Activated CD4-positive, alpha-beta T cell treated with anti-CD3 and anti-CD28 coated beads, Interleukin-2, Interleukin-4, amounts not matched to agents 100 ng/mL and 50 ng/mL, durations not matched to agents 16 hours and 8 hours (primary cell): ENCODE measurements at regions not wholly inside any gene's neighbourhood (a gene's known extent, or its start where the extent isn't known, plus 50 kb on each side); places are given as distances from the start of the nearest gene placed in this dataset.

ENCODE experiments used
- DNase-seq: peaks from one replicate; pipeline ENCODE4 v3.0.0-alpha.2; 2020; ENCODE audit warnings: low spot score

DNA sequence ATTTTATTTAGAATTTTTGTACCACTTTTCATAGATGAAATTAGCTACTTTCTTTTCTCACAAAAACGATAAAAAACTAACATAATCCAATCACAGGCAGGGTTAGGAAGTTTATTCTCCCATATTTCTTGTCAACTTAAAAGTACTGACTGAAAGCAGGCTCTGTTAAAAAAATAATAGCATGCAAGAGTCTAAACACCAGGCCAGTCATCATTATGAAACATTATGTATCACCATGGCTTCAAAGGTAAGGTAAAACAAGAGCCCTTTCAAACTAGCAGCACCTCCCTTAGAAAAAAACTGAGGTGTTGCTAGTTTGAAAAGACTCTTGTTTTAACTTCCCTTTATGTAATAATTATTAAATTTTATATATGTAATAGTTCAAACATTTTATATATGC is 848.0 kb downstream of the RNF144A start:
- DNase-seq = no peak

DNA sequence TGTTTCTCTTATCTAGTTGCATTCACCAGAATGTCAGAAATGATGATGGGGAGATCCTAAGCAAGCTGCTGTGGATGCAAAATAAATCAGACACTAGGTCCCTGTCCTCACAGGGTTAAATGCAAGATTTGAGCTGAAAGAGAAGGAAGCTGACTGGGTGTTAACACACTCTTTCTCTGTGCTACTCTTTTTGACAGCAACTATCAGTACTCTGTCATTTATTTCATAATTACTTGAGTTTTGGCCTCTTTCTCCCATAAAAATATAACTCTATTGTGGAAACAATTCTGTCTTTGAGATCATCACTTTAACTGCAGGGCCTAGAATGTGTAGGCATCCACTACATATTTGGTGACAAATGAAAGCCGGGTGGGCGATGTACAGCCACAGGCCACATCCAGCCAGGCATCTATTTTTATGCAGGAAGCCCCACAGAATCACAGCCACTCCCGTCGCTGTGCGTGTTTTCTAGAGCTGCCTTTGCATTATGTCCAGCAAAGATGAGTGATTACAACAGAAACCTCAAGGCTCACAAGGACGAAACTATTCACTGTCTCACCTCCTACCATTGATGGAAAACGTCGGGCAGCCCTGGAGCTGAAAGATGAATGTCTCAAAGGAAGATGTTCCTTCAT is 849.0 kb downstream of the RNF144A start:
- DNase-seq = no peak

DNA sequence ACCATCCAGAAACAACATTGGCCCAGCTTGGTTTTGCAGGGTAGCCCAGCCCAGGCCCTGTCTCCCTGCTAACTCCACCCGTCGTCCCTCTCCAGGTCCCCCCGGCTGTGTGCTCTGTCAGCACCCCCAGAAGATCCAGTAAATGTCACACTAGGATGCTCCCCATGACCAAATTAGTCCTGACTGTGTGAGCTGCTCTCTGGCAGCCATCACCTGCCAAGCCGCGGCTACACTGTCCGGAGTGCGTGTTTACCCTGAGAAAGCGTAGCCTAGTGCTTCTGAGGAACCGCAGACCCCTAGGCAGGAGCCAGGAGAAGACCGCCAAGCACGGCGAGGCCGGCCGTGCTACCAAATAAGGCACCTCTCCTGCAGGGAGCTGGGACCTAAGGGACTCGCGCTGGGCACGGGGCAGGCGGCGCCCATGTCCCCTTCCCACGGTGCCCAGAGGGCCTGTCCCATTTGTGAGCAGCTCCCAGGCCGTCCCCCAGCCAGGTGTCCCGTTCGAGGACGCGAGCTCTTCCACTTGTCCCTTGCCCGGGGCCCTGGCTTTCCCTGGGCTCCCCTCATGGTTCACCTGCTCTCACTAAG is 849.9 kb downstream of the RNF144A start:
- no peak for DNase-seq

DNA sequence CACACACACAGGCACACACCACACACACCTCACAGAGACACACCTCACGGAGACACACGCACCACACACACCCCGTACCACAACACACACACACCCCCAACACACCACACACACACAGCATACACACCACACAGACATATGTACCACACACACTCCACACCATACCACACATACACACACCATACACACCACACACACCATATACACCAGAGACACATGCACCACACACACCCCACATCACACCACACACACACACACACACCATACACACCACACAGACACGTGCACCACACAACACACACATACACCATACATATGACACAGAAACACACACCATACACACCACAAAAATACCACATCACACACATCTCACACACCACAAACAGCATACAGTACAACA is 850.7 kb downstream of the RNF144A start:
- no peak for DNase-seq

DNA sequence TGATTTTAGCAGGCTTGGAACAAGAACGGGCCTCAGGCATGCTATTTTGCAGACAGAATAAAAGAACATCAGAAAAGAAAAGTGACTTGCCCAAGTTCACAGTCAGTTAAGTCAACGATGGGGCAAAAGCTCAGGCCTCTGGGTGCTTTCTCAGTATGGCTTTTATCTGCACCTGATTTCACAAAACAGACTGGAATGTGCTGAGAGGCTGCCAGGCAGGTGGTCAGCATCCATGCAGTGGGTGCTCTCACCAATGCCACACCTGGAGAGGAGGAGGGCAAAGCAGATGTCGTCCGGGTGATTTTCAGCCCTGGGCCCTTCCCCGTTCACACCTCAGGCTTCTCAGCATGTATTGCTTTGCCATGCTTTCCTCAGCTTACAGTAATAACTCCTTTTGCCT is 854.6 kb downstream of the RNF144A start:
- no peak for DNase-seq

DNA sequence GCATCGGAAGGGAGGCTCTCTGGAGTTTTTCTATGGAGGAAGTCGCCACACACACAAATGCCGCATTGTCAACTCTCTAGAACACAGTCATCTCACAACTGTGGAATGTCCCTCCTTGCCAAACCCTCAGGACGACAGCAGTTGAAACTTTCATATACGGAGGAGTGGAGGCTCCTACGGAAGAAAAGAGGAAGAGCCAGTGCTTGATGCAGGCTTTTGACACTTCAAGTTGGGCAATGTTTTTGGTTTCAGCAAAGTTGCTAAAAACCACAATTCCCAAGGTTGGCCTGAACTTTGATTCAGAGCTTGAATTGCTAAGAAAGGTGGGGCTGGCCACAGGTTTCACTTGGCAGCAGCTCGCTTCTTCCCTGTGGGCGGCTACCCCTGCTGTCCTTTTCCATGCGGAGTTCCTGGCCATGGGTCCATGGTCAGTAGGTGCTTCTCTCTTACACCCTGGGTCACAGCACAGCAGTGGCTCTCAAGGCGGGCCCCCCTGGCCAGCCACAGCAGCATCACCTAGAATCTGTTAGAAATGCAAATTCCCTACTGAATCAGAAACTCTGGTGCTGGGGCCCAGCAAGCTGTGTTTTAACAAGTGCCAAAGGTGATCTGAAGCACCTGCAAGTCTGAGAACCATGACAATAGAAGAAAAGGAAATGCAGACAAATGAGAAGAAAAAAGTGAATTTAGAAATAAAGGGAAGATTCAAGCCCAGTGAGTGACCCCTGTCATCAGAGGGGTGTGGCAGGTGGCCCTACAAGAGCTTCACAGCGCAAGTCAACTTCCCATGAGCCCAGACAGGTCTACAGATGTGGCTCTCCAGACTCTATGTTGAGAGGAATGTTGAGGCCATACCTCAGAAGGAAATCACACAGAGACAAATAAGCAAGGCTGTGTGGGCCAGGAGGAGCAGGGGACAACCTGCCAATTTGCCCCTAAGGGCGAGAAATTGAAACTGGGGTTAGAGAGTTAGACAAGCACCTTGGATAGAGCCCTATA is 856.4 kb downstream of the RNF144A start:
- peak; percentile 87 for DNase-seq

DNA sequence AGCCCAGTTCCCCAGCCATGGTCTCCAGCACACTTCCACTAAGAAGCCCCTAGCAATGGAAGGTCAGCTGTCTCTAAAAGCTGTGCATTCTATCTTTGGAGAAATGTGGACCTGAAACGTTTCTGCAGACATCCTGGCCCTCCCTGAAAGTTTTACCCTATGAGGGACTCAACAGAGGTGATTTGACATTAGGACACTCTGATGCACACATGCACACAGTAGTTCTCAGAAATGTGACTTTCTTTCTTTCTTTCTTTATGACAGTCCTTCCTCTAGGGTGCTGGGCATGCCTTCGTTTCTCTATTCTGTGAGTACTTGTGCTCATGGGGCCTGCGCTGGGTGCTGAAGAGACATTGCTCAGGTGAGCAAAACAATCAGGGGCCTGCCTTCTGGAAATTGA is 857.3 kb downstream of the RNF144A start:
- peak; percentile 65 for DNase-seq

DNA sequence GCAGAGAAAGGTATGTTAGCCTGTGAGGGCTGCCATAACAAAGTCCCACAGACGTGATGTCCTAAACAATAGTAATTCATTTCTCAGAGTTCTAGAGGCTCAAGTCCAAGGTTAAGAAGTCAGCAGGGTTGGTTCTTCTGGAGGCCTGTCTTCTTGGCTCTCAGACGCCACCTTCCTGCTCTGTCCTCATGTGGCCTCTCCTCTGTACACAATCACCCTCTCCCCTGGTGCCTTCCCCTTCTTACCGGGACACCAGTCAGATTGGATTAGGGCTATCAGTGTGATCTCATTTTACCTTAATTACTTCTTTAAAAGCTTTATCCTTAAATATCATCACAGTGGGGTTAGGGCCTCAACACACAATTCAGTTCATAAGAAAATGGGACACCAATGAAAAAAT is 860.5 kb downstream of the RNF144A start:
- no peak for DNase-seq

DNA sequence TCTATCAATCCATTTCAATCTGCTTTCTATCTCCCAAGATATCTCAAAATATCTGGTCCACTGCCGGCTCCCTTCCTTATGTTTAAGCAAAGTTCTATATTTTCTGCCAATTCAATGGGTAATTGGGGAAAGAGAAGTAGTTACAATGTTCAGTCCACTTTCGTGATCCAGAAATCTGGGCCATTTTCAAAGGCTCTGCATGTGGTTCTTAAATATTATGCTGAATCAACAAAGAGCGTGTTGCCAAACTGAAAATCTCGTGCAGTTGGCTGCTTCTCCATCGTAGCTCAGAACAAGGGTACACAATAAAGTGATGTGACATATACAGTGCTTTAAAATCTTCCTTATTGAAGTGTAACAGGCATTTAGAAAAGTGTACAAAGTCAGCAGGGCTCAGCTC is 863.1 kb downstream of the RNF144A start:
- DNase-seq = no peak

DNA sequence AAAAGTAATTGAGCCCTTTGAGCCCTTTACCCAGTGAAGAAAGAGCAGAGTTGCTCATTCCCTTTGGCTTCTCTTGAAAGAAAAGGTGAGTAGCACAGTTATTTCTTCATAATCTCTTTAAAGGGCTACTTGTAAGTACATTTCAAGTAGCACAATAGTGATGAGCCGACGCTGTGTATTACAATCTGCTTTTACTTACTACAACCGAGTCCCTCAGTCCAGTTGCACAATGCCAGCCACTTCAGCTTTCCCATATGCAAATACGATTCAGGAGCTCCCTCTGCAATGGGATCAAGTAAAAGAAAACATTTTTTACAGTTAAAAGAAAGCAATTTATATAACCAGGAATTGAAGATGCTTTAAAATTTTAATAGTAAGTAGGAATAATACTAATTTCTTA is 868.5 kb downstream of the RNF144A start:
- no peak for DNase-seq

DNA sequence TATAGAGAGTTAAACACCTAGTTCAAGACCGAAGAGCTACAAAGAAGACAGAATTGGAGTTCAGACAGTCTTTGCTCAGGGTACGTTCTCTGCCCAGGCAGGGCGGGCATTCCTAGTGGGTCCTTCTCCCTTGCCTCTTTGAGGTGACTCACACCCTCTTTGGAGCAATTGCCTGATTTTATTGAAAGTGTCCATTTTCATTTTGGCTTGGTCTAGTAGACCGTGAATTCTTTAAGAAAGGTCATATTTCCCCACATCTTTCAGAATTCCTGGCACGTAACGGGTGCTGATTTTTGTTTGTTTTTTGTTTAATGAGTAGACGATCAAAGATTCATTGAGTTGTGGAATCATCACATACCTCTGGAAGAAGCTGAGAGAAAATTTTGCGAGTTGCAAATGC is 871.5 kb downstream of the RNF144A start:
- no peak for DNase-seq

DNA sequence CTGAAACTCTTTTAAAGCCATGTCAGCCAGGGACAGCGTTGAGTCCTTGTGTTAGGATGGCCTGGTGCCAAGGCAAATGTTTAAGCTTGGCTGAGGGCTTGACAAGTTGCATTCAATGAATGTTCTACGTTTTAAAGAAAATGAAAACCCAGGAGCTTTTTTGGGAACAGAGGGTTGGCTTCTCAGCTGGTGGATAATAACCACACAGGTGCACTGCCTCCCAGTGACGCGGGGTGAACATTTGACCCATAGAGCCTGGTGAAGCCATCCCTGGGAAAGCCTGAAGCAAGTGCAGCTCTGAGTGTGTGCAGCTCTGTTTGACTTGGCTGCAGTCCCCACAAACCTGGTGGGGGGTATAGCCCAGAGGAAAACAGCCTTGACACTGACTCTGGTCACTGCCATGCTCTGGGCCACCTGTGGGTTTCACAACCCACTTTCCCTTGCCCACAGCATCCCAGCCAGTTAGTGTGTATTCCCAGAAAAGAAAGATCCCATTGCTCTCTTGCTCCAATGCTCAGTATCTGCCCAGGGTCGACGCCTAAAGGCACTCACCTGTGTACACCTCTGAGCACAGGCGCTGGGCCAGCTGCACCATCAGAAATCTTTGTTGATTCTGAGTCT is 874.9 kb downstream of the RNF144A start:
- no peak for DNase-seq

DNA sequence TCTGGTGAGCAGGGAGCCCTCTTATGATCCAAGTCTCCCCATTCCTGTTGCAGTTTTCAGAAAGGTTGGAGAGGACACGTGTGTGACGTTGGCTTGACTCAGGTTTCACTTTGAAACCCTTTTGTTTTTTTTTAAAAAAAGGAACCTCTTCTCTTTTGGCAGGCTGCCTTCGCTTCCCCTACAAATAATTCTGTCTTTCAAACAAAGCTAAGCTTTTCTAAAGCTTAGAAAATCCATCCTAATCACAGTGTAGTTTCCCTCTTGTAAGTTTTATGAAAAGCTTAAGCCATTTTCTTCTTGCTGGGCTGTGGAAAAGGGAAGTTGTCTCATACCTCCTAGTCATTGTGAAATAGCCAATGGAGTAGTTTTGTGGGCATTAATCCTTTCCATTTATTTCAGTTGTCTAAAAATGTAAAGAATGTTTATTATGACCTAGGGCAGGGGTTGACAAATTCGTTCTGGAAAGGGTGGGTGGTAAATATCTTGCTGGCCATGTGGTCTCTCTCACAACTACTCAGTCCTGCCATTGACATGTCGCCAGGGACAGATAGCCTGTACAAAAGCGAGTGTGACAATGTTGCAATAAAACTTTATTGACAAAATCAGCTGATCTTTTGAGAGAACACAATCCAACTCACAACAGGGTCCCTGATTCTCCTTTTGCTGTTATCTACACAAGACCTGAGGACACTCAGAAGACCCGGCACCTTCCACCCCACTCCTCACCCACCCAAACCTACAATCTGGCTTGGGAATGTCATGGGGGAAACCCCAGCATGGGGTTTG is 878.8 kb downstream of the RNF144A start:
- no peak for DNase-seq

DNA sequence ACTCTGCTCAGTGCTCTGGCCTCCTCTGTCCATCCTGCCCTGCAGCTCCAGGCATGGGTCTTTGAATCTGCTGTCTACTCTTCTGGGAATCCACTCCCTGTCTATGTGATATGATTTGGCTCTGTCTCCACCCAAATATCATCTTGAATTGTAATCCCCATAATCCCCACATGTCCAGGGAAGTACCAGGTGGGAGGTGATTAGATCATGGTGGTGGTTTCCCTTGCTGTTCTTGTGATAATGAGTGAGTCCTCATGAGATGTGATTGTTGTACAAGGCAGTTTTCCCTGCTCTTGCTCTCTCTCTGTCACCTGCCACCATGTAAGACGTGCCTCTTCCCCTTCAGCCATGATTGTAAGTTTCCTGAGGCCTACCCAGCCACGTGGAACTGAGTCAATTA is 881.8 kb upstream of the ID2 start:
- no peak for DNase-seq

DNA sequence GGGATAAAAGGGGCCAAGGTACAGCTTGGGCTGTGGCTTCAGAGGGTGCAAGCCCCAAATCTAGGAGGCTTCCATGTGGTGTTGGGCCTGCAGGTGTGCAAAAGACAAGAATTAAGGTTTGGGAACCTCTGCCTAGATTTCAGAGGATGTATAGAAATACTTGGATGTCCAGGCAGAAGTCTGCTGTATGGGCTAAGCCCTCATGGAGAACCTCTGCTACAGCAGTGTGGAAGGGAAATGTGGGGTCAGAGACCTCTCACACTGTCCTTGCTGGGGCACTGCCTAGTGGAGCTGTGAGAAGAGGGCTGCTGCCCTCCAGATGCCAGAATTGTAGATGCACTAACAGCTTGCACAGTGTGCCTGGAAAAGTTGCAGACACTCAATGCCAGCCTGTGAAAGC is 880.6 kb upstream of the ID2 start:
- DNase-seq = no peak

DNA sequence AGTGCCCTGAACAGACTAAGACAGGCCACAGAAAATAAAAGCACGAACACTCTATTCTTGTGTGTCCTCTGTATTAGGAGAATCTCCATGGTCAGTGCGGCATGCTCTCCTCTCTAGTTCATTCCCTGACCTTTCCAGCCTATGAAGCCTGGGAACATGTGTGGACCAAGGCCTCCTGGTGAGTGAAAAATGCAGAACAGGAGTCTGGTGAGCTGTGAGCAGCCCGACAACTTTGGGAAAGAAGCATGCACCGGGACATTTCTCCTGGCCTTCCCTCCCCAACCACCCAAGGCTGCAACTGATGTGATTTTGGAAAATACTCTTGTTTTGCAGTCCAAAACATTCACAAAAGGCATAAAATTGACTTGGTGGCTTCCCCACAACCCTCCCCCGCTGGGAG is 878.3 kb upstream of the ID2 start:
- no peak for DNase-seq

DNA sequence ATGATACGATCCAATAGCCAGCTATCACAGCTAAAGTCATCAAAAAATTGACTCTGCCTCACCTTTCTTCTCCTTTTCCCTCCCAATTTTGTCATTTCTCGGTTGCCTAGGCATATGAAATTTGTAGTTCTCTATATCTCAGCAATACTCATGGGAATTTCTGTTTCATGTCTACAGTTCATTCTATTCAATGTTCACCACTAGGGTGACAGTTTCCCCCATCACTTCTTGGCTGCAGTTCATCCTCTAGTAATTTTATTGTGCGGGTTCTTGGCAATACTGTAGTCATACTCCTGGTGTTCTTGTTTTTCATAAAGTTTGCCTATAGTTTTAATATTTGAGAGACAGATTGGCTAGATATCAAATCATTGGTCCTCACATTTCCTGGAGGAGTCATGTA is 872.2 kb upstream of the ID2 start:
- no peak for DNase-seq

DNA sequence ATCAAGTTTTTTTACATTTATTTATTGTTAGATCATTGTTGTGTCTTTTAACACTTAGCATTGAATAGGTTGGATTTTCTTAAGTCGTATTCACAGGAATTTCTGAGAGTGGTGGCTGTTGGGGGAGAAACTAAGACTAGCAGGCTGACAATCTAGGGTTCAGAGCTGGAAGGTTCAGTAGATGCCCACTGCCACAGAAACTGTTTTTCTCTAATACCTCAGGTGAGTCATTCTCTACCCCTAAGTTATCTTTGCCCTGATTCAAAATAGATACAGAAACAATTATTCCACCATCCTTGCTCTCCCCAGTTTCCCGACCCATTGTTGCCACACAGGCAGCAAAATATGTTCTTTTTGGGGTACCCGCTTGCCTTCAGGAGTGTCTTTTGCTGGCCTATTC is 870.8 kb upstream of the ID2 start:
- no peak for DNase-seq

DNA sequence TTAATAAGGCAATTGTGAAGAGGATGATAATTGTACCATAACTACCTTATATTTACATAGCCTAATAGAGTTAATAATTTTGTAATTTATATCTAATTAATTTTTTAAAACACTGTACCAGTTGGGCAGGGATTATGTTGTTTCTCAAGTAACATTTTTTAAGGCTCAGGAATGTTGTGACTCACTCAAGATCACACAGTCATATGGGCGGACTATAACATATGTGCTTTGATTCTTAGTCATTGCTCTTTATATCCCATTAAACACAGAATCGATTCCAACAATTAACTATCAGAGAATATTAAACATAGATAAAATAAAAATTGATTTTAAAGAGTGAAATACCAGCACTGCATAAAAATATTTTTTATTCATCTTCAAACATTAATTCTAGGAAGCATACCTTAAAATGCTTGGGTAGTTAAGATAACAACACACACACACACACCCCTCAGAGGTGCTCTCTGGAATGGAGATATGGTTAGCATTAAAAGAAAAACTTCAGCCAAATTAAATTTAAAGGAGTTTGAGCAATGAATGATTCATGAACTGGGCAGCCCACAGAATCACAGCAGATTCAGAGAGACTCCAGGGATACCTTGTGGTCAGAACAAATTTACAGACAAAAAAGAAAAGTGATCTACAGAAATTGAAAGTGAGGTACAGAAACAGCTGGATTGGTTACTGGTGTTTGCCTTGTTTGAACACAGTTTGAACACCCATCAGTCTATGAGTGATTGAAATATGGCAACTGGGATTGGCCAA is 869.4 kb upstream of the ID2 start:
- no peak for DNase-seq

DNA sequence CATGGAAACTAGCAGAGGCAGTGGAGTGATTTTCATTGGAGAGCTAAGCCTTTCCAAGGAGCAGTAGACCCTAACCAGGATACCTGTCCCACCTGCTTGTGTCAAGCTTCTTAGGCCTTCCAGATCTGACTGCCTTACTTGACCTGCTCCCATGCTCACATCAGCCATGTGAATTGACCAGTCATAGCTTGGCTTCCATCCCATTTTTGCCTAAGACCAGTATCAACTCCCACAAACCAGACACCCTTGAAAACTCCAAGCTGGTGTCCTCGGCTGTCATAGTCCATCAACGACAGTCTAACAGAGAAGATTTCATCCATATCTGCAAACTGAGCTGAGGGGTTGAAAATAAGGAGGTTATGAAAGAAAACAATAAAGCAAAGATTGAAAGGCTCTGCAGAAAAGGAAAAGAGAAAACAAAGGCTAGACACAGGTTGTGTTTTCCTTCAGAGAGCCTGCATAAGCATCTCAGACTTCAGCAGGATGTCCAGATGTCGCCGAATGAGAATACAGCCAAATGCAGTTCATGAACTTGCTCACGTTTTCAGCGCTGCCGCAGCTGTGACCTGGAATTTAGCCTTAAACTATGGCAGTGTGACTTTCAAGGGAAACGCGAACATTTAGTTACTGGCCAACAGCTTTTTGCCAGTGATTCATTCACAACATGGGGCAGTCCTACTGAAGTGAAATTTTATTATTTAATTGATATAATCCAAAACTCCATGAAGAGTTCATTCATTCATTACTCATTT is 868.1 kb upstream of the ID2 start:
- no peak for DNase-seq
